NCI-H82 (cell line): ENCODE measurements at regions not wholly inside any gene's neighbourhood (a gene's known extent, or its start where the extent isn't known, plus 50 kb on each side); places are given as distances from the start of the nearest gene placed in this dataset.
"Not testable (repeated sequence)": the region's sequence is repeated elsewhere in the genome, so short reads cannot be mapped to it uniquely, and the experiment has no call there.

Experiments used
- DNase-seq: peaks from one replicate; lab custom pipeline; 2025; lab: John Stamatoyannopoulos, UW

DNA sequence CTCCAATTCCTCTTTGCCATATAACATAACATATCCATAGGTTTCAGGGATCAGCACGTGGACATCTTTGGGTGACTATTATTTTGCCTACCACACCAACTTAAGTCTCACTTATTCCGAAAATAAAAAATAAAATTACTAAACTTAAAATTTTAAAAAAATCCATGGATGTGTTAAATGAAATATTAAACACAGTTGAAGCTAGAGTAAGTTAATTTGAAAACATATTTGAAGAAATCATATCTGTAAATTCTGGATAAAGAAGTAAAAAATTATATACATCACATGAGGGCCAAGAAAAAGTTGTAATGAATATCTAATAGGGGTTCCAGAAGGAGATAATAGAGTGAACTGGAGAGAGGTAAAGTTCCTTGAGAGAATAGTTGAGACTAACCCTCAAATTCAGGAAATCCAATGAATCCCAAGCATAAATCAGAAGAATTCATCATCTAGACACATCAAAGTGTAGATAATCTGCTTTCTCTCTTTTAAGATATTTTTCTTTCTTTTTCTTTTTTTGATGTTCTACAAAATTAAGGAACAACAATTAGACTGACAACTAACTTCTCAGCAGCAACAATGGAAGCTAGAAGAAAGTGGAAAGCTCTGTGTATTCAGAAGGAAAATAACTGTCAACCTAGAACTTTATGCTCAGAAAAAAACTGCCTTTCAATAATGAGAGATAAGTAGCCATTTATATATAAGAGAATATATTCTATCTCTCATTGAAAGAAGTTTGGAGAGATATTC is 147.4 kb downstream of the ABHD5 start:
- DNase-seq: no peak

DNA sequence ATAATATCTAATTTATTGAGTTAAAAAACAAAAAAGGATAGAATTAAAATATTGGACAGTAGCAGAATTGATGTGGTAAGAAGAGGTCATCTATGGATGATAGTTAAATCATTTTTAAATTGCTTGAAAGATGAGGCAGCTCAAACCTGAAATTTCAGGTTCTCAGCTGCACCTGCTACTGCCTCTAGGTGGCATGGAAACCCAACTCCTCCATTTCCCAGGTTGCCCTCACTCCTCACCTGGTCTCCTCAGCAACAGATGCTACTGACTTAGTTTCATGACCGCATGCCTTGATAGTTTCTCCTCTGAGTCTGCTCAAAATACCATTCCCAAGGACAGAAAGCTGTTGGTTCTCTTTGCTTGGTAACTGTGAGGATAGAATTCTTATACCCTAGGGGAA is 148.1 kb downstream of the ABHD5 start:
- no peak for DNase-seq

DNA sequence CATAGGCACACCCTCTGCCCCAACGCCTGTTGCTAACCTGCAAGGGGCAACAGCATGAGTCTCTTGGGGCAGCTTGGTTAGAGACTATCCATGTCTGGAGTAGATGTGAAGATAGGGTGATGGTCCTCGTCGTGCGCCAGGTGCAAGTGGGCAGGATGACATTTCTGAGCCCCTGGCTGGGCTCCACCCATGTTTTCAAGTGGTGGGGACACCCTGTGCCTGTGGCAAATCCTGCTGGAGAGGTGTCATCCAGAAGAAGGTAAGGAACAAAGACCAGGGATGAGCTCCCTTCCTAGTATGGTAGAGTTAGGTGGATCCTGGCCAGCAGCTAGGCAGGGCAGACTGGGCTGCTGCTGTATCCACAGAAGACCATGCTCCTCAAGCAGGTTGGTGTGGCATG is 152.6 kb downstream of the ABHD5 start:
- no peak for DNase-seq

DNA sequence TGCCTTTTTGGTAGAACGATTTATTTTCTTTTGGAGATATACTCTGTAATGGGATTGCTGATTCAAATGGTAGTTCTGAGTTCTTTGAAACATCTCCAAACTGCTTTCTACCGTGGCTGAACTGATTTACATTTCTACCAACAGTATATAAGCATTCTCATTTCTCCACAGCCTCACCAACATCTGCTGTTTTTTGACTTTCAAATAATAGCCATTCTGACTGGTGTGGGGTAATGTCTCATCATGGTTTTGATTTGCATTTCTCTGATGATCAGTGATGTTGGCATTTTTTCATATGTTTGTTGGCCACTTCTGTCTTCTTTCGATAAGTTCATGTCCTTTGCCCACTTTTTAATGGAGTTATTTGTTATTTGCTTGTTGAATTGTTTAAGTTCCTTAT is 154.0 kb downstream of the ABHD5 start:
- DNase-seq: no peak

DNA sequence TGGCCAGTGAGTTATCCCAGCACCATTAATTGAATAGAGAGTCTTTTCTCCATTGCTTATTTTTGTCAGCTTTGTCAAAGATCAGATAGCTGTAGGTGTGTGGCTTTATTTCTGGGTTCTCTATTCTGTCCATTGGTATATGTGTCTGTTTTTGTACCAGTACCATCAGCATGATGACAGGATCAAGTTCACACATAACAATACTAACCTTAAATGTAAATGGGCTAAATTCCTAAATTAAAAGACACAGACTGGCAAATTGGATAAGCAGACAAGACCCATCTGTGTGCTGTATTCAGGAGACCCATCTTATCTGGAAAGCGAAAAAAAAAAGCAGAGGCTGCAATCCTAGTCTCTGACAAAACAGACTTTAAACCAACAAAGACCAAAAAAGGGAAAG is 154.8 kb downstream of the ABHD5 start:
- DNase-seq: not testable (repeated sequence)

DNA sequence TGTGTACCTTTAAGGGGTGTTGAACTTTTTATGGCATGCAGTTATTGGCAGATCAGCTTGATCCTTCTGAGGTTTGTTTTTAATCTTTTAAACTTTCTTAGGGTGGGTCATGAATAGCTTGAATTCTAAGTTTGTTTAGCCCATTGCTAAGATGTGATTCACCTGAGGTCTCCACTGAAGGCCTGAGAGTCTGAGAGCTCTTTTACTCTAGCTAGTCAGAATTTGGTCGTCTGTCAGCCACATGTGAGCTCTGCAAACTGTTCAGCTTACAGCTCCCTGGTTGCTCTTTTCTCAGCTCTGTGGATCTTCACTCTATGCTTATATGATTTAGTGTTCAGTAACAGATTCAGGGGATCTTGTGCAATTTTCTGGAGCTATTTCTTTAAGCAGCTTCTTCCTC is 161.3 kb downstream of the ABHD5 start:
- peak; percentile 37 for DNase-seq

DNA sequence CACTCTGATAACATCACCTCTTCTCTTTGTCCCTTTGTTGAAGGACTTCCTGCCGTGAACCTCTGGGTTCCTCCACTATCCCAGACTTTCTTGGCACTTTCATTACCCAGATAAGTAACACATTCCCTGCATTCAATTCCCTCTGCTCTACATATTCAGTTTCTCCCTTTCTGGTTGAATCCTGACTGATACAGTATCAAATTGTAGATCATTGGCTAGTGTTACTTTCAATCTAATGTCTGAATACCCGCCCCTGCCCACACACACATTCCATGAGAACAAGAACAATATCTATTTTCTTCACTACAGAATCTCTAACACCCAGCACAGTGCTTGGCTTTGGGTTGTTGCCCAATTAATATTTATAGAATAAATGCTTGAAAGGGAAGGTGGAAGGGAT is 163.5 kb downstream of the ABHD5 start:
- DNase-seq: no peak

DNA sequence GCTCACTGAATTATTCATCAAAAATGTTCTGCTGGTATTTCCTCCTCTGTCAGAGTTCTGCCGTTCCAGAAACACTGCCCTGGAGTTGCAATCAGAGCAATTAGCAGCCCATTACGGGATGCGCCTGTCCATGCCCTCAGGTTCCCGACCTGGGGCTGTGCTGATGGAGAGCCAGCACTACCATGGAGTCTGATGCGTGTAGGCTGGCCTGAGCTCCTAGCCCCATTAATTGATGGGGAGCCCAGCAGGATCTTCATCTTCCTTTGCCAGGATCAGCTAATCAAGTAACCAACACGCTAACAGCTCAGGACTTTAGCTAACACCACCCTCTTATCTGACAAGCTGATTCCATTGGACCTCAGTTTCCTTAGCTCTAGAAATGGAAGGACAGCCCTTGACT is 164.2 kb downstream of the ABHD5 start:
- no peak for DNase-seq

DNA sequence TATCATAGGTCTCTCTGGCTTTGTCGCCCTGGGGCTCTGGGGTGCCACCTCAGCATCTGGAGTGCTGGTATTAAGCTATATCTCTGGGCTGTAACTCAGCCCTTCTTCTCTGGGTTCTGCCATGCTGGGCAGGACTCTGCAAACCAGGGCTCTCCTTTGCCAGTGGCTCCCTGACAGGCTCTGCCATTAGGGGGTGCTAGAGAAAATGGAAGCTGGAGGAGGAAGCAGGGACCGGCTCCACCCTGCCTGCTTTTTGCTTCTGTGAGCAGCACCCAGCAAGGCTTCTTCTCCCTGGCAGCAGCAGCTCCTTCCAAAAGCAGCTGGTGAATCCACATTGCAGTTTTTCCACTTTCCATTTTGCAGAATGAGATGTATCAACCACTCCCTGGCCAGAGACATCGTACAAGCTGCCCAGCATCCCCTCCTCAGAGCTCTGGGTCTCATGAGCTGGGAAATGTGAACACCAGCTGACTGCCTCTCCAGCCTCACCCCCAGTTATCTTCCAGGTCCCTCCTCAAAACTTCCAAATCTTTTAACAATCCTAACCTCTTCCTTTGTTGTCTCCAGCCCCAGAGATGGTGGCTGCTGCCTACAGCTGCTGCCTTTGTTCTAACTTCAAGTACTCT is 165.0 kb downstream of the ABHD5 start:
- peak; percentile 74 for DNase-seq

DNA sequence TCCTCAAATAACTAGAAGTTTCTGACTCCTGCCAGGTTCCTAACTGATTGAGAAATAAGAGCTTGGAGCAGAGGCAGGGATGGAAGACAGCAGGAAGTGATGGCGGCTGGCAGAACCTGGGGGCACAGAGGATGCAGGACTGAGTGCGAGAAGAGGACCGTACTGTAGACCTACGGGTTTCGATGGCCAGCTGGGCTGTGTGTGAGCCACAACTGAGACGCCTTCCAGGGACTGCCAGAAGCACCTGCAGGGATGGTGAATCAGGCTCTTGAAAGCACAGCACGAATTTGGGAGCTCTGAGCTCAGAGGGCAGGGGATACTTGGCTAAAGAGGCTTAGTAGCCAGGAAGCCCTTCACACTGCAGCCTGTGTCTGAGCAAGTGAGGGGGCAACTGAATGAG is 165.6 kb downstream of the ABHD5 start:
- no peak for DNase-seq

DNA sequence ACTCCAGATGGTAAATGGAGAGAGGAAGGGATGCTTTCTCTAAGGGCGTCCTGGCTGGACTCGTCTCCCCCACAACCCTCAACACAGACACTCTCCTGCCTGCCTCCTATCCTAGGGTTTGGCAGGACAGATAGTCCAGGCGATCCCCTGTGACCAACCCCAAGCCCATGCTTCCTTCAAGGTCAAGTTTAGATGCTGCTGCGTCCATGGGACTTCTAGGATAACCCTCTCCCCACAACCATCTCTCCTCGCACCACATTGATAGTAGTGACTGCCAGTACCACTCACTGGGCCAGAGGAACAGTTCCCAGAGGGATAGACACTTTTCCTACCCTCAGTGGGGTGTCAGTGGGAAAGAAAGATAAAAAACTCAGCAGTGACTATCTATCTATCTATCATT is 166.0 kb downstream of the ABHD5 start:
- DNase-seq: no peak

DNA sequence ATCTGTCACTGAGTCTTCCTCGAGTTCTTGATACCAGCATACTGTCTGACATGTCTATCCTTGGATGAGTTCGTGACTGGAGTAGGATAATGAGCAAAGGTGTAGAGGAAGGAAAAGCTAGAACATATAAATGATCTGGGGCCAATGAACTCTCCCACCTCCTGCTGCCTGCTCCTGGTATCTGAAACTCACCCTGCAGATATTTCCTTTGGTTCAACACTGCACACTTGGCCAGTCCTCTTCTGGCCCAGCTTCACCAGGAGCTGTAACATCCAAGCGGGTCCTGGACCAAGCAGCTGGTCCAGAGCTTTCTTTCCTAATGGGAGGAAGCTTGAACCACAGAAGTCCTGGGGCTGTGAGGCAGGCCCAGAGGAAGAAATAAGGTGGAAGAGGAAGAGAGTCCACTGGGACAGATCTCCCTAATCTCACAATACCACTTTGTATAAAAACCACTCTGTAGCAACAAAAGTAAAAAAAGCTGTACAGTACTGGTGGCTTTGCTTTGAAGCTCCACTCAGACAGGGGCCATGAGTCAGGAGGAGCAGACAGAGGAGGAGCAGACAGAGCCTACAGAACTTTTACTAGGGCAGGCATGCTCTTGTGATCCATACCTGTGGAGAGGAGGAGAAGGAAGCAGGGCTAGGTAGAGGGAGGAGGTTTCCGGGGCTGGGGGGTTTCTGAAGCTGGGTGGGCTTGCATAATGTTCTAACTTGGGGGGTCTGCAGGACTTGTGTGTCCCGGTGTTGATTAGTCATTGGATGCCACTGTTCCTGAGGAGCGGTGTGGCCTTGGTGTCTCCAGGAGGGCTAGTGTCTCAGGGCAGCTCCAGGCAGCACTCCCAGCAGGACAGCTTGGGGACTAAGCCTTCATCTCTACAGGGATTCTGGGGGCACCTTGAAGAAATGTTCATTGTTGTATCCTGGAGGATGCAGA is 166.9 kb downstream of the ABHD5 start:
- DNase-seq: no peak

DNA sequence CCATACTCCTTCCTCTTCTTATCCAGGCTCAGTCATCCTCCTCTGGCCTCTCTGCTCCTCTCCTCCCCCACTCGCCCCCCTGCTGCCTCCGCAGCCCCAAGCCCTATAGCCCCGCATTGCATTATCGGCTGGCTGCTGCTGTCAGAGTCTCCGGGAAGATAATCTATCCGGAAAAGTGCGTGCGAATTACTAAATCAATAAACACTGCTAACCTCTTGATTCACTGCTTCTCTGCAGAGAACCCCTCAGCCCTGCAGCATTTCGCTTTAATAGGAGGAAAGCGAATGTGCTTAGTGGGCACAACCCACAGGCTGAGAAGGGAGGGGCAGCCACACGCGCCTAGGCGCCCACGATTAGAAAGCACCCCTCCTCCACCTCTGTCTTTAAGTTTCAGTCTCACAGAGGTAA is 167.6 kb downstream of the ABHD5 start:
- DNase-seq: no peak

DNA sequence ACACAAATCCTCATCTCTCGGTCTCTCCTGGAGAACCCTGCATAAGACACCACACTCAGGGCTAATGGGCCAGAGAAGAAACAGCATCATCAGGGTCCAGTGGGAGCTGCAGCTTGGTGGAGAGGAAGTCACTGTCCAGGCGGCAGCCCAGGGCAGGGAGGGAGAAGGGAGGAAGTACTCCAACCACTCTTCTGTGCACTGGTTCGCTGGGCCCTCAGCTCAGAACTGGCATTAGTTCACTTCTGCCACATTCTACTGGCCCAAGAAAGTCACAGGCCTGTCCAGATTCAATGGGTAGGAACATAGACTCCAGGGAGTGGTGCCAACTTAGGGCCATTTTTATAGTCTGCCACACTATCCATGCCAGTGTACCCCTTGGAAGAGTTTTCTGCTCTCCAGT is 169.0 kb downstream of the ABHD5 start:
- DNase-seq: no peak

DNA sequence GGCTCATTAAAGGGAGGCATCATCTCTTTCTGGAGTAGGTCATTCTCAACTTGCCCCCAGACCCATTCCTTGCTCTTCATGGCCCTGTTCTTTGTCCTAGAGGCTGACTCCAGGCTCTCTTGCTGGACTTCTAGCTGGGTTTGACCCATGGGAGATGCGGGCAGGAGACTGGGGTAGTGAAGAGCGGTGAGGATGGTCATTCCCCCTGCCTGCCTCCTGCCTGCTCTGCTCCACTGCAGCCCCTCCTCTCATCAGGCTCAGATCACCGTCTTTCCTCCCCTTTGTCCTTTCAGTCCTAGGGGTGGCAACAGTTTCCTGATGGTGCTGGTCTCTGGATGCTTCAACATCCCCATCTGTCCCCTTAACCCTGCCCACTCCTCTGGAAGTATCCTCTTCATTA is 170.9 kb downstream of the ABHD5 start:
- no peak for DNase-seq

DNA sequence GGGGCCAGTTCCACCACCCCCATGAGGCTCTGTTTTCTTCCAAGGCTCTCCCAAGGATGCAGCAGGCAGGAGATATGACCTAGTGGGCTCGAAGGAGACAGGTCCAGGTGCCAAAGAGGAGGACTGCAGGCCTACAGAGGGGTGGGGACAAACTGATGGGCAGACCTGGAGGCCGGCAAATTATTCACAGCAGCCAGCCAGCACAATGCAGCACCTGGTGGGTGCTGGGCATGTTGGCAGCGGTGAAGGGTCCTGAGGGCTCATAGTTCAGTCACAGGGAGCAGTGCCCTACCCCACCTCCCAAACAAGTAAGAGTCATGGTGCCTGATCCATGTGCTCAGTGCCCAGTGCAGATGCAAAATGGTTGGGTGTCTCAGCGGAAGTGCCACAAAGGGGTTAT is 171.7 kb downstream of the ABHD5 start:
- DNase-seq: no peak

DNA sequence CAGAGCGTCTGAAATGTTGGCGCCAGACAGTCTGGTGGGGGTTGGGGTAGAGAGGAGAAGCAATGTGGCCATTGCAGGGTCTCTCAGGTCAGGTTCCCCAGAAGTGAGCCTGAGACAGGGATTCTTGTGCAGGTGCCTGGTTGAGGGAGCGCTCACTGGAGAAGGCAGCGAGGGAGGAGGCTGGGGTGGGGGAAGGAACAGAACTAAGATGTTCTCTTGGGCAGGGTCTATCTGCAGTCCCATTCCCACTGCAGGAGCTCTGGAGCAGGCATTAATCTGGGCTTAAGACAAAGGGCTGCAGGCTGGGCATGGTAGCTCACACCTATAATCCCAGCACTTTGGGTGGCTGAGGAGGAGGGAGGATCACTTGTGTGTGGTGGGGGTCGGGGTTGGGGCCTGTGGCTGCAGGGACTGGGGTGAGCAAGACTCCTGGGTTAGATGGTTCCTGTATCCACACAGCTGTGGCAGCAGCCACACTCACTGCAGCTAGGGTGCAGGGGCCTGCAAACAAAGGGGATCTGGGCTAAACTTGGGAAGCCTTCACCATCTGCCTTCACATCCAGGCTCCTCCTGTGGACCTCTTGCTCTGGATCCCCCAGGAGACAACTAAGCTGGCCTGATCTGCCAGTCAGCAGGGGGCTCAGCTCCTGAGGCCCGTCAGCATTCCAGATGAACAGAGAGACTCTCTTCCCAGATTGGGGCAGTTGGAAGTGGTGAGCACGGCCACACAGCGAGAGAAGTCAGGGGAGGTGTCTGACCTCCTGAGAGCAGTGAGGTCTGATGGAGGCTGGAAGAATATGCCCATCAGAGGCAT is 172.5 kb downstream of the ABHD5 start:
- DNase-seq: peak; percentile 17

DNA sequence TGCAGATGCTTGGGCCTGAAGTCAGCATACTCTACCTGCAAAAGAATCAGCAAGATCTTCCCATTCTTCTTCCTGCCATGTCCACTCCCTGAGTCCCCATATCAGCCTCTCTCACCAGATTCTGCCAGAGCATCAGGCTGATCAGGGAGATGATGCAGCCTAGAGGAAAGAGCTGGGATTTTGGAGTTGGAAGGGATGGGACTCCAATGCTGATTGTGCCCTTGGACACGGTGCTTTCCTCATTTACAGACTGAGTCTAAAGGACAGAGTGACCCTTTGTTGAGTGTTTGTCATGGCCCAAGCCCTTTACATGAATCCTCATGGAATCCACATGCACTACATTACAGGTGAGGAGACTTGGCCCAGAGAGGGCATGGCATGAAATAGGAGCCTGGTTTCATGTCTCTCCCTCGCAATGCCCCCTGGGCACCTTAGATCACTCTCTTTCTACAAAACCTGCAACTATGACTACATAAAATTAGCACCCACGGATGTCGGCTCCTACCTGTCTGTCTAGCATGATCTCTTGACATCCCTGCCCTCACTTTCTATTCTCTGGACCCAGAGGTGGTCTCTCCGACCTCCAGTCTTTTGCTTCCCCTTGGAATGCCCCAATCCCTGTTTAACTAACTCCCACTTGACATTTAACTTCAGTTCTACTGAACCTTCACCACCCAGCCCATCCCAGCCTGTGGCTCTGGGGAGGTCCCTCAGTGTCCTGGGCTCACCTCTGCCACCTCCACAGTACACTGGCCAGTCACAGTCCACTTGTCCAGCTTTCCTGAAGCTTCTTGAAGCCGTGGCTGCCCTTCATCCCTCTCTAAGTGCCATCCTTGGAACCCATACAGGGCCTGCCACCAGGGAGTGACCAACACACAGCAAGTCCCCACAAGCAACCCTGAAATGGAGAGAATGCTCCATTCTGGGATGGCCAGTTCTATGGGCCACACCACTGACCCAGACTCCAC is 173.5 kb downstream of the ABHD5 start:
- no peak for DNase-seq

DNA sequence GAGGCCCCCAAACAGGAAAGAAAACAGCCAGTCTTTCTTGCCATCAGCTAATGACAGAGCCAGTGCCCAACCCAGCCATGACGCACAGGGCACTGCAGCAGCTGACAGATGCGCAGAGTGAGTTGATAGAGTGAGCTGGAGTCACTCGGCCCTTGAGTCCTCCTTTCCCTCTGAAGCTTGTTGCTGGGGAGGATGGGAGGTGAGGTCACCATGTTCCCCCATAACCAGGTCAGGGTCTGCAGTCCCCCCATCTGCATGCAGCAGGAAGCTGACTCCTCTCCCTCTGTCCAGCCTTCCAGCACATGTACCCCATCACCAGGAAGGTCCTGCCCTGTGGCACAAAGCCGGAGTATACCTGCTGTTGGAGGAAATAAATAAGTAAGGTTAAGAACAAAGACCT is 174.6 kb downstream of the ABHD5 start:
- DNase-seq: no peak

DNA sequence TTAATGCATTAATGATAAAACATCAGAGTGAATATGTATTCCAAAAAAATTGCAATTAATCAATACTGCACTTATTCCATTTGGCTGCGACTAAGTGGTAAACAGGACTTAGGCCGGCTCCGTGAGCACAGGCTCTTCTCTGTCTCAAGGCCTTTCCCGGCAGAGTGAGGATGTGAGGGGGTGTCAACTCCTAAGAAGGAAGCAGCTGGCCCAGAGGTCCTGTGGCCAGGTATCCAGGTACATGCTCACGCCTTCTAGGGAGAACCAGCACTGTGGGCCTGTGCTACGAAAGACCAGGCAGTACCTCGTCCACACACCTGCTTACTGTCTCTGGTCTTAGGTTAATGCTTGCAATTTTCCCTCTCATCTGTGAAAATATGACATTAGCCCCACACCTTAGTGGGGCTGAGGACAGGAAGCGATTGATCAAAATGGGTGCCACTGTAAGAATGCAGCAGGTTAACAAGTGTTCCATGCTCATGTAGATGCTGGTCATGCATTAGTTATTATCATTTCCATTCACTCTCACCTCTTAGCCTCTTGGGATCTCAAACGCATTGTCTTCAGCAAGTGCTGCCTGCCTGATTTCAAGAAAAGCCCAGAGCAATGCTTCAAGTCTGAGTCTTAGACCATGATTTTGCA is 175.3 kb downstream of the ABHD5 start:
- no peak for DNase-seq
